Activated CD4-positive, alpha-beta T cell treated with anti-CD3 and anti-CD28 coated beads, Interleukin-2, Interleukin-4, amounts not matched to agents 100 ng/mL and 50 ng/mL, durations not matched to agents 16 hours and 8 hours (primary cell): ENCODE measurements at regions not wholly inside any gene's neighbourhood (a gene's known extent, or its start where the extent isn't known, plus 50 kb on each side); places are given as distances from the start of the nearest gene placed in this dataset.
"Not testable (repeated sequence)": the region's sequence is repeated elsewhere in the genome, so short reads cannot be mapped to it uniquely, and the experiment has no call there.

ENCODE experiments used
- DNase-seq: peaks from one replicate; pipeline ENCODE4 v3.0.0-alpha.2; 2020; ENCODE audit warnings: low spot score

DNA sequence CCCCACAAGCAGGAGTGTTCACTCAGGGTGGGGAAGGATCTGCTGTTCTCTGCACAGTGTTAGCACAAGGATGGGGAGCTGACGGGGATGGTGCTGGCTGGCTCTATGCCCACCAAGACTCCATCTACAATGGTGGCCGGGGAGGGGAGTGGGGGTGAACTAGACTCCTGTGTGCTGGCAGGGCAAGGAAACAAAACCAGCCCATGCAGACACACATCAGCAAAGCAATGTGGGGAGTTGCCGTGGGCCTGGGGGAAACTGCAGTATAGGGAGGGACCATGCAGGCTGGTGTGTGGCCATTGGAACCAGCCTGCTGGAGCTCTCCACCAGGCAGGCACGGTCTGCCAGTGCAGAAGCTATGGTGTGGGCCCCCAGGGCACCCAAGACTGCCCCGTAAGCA is 195.1 kb downstream of the PWWP3B start:
- DNase-seq: no peak

- DNase-seq: no peak
Observed at GRCh38 chrX:106378616-106379015, 210.5 kb downstream of the PWWP3B start.

DNA sequence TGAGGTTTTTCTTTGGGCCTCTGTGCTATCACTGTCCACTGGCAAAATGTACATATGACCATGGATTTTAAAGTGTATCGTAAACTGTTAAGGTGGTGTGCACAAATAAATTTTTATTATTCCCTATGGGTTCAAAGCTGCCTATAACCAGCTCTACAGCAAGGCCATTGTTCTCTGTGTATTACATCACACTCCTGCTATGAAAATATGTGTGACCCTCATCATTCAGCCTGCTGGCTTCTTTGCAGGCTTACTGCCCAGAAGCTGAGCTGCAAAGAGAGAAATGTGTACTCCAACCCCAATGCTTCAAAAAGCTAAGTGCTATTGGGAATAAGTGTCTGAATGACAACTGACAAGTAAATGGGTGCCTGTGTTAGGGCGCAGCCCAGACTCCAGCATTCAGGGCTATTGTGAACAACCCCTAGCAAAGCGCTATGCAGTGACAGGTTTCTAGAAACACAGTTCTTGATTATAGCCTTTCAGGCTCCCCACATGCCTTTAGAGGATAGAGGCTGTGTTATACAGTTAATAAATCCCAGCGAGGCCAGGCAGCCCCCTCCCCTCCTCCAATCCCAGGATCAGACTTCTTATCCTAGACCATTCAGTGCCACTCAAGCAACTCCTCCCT is 220.4 kb upstream of the RADX start:
- no peak for DNase-seq

GRCh38 chrX:106392346-106392745 is 219.4 kb upstream of the RADX start:
- DNase-seq: no peak

DNA sequence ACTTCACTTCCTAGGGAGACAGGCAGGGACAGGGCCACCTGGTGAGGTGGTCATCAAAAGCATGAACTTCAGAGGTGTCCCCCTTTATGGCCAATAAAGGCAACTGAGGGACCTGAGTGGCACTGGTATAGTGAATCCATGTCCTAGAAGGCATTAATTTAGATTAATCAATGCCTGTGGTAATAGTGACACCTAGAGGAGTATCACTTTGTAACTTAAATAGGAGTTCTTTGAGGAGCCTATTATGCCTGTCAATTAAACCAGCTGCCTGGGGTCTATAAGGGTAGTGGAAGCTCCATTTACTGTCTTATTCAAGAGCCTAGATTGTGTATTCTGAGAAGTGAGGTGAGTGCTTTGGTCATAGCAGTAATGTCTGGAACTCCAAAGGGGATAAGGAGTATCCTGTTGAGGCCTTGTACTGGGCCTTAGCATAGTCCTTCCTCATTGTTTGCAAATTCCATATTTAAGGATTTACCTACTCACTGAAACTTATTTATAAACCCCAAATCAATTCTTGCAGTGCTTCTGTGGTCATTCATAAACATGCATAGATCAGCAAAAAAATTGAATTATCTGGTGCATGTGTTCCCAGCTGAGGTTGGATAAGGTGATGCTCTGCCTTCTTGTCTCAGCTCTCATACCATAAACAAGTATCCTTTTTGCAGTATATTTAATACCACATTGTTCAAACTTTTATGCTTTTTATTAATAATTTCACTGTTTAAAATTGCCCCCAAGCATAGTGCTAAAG is 213.8 kb upstream of the RADX start:
- DNase-seq: no peak

- no peak for DNase-seq
Observed at GRCh38 chrX:106401965-106402559, 209.7 kb upstream of the RADX start.

GRCh38 chrX:106404512-106404911 is 207.3 kb upstream of the RADX start:
- DNase-seq: no peak

- peak; percentile 20 for DNase-seq
Observed at GRCh38 chrX:106415276-106415895, 196.4 kb upstream of the RADX start.

DNA sequence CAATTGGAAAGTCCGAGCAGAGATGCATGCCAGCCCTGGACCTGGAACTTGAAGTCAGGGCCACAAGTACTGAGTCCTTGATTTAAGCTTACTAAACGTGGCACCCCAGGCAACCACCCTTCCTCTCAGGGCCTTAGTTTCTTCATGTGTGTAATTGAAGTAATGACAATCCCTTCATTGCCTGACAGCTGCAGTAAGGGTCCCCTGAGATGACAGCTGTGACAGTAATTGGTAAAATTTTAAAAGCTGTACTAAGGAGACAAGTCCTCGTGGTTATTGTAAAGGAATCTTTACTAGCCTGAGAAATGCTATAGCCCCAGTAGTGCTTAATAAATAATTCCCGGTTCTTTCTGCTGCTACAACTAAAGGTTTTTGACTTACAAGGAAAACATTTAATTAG is 175.1 kb upstream of the RADX start:
- no peak for DNase-seq

- DNase-seq: no peak
Observed at GRCh38 chrX:106437407-106437806, 174.4 kb upstream of the RADX start.

GRCh38 chrX:106450405-106450804 is 161.4 kb upstream of the RADX start:
- DNase-seq: no peak

- DNase-seq: no peak
Observed at GRCh38 chrX:106451933-106452332, 159.8 kb upstream of the RADX start.

- peak; percentile 1 for DNase-seq
Observed at GRCh38 chrX:106454991-106455390, 156.8 kb upstream of the RADX start.

GRCh38 chrX:106457802-106458201 is 154.0 kb upstream of the RADX start:
- DNase-seq: no peak

GRCh38 chrX:106467422-106467821 is 144.4 kb upstream of the RADX start:
- DNase-seq: no peak

GRCh38 chrX:106467943-106468342 is 143.8 kb upstream of the RADX start:
- no peak for DNase-seq

- no peak for DNase-seq
Observed at GRCh38 chrX:106468433-106468832, 143.3 kb upstream of the RADX start.

DNA sequence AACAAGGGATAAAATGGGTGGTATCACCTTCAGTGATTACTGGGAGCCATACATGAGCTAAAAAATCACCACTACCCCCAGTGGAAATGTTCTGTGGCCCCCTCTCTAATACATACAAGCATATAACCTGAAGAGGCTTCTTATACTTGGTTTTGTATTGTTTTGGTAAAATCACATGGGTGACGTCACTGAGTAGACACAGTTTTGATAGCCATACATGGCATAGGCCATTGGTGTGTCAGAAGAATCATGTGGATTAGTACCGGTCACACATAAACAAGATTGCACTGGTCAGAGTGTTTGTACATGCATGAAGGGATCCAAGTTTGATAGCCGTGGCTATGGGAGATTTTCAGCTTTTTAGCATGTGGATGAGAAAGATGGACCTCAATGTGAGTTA is 131.9 kb upstream of the RADX start:
- DNase-seq: no peak

GRCh38 chrX:106481341-106481740 is 130.4 kb upstream of the RADX start:
- DNase-seq: peak; percentile 70

GRCh38 chrX:106484233-106484632 is 127.5 kb upstream of the RADX start:
- peak; percentile 88 for DNase-seq

- DNase-seq: not testable (repeated sequence)
Observed at GRCh38 chrX:106493210-106493816, 118.5 kb upstream of the RADX start.

DNA sequence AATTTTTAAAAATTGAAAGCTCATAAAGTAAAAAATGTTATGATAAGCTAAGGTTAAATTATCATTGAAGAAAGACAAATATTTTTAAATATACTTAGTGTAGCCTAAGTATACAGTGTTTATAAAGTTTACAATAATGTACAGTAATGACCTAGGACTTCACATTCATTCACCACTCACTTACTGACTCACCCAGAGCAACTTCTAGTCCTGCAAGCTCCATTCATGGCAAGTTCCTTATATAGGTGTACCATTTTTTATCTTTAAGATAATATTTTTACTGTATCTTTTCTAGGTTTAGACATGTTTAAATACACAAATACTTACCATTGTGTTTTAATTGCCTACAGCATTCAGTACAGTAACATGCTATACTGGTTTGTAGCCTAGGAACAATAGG is 112.3 kb upstream of the RADX start:
- no peak for DNase-seq
